GM12878 (cell line): ENCODE measurements at regions not wholly inside any gene's neighbourhood (a gene's known extent, or its start where the extent isn't known, plus 50 kb on each side); places are given as distances from the start of the nearest gene placed in this dataset.

Source experiments
- ATAC-seq: fragments of 200-7000 bp; cut with Tn5 transposase; 3 replicates; pipeline ENCODE4 v1.9.1; 2020; ENCODE audit warnings: mild to moderate bottlenecking, moderate library complexity
- BruUV-seq: library from RNA; stranded (reverse); fragments of 400-500 nt; replicated peaks from 2 replicates; lab custom pipeline; 2021; lab: Mats Ljungman, UMichigan
- CTCF ChIA-PET: fragments of 300-600 bp; sonication (Branson Sonifier 250); formaldehyde crosslinking; extraction: SDS; loops from one replicate; lab custom pipeline; 2021; ENCODE audit warnings: inconsistent platforms; lab: Yijun Ruan, JAX
- POLR2A ChIA-PET: fragments of 350-600 bp; formaldehyde crosslinking; extraction: SDS; loops from one replicate; lab custom pipeline; 2021; ENCODE audit warnings: inconsistent platforms; lab: Charles Lee
- RAD21 ChIA-PET: fragments of 300-600 bp; sonication (Branson Sonifier 250); formaldehyde crosslinking; loops from one replicate; lab custom pipeline; 2023; ENCODE audit warnings: antibody characterized with exemption; ENCODE audit not compliant: unreplicated experiment; lab: Charles Lee
- SMC1A ChIA-PET: fragments of 300-600 bp; sonication (Branson Sonifier 250); formaldehyde crosslinking; loops from one replicate; lab custom pipeline; 2023; ENCODE audit not compliant: unreplicated experiment, uncharacterized antibody; lab: Charles Lee
- DNase-seq: peaks from one replicate; pipeline ENCODE4 v3.0.0-alpha.2; 2011; ENCODE audit warnings: low read depth, low spot score
- FAIRE-seq: peaks from 3 replicates; lab custom pipeline; 2011; peaks lifted over from hg19 to GRCh38; lab: Jason Lieb, UNC
- H2AFZ ChIP-seq: 2 replicates; pipeline ENCODE4 v1.6.0; 2011; ENCODE audit warnings: low read depth, low read length, control low read depth; ENCODE audit not compliant: control insufficient read depth
- H3K27ac ChIP-seq: 2 replicates; pipeline ENCODE4 v1.5.1; 2011; ENCODE audit warnings: control low read depth; ENCODE audit not compliant: control insufficient read depth, insufficient read depth
- H3K27me3 ChIP-seq, 2 experiments: replicated peaks in 1 of 2; 2 replicates each; pipeline versions ENCODE4 v1.6.0 to v1.6.1; 2011; ENCODE audit warnings: low read length in 1 of 2; ENCODE audit not compliant: control insufficient read depth in 2 of 2, insufficient read depth in 2 of 2
- H3K36me3 ChIP-seq, 2 experiments: 2 replicates each; pipeline ENCODE4 v1.5.1; 2011; ENCODE audit warnings: low read length in 1 of 2; ENCODE audit not compliant: control insufficient read depth in 2 of 2, insufficient read depth in 2 of 2
- H3K4me1 ChIP-seq: 2 replicates; pipeline ENCODE4 v1.6.1; 2011; ENCODE audit warnings: mild to moderate bottlenecking, low read length, moderate library complexity, mixed read lengths; ENCODE audit not compliant: control insufficient read depth, insufficient read depth
- H3K4me2 ChIP-seq: 2 replicates; pipeline ENCODE4 v1.6.0; 2011; ENCODE audit warnings: control low read depth; ENCODE audit not compliant: control insufficient read depth, insufficient read depth
- H3K4me3 ChIP-seq: fragments of 200-600 bp; sonication (generic); 2 replicates; pipeline ENCODE4 v1.5.1; 2016
- H3K79me2 ChIP-seq: 2 replicates; pipeline ENCODE4 v1.6.0; 2011; ENCODE audit warnings: low read length; ENCODE audit not compliant: control insufficient read depth, insufficient read depth
- H3K9ac ChIP-seq: 2 replicates; pipeline ENCODE4 v1.8.0; 2011; ENCODE audit warnings: low read length, control low read depth, mixed read lengths; ENCODE audit not compliant: control insufficient read depth, insufficient read depth
- H3K9me3 ChIP-seq: replicated peaks from 3 replicates; pipeline ENCODE4 v1.5.1; 2011; ENCODE audit warnings: mild to moderate bottlenecking, low read length; ENCODE audit not compliant: control insufficient read depth, insufficient read depth
- H4K20me1 ChIP-seq: 2 replicates; pipeline ENCODE4 v1.6.0; 2011; ENCODE audit not compliant: control insufficient read depth, insufficient read depth
- CBX3 ChIP-seq: fragments of 200-600 bp; sonication (generic); IDR thresholded peaks from 2 replicates; pipeline ENCODE4 v1.6.1; 2016; ENCODE audit warnings: low read depth, borderline replicate concordance
- ETV6 ChIP-seq, 2 experiments: fragments of 450-650 bp in 1 of 2; IDR thresholded peaks in 1 of 2; conservative IDR thresholded peaks in 1 of 2; 2 replicates each; pipeline ENCODE4 v1.6.1; 2014; ENCODE audit warnings: antibody characterized with exemption in 1 of 2, borderline replicate concordance in 1 of 2, low read depth in 1 of 2, mild to moderate bottlenecking in 1 of 2, moderate library complexity in 1 of 2
- FOS ChIP-seq: IDR thresholded peaks from 3 replicates; pipeline ENCODE4 v1.6.1; 2011; ENCODE audit warnings: borderline replicate concordance; ENCODE audit not compliant: insufficient read length; ENCODE audit errors: extremely low read depth
- NFXL1 ChIP-seq: fragments of 450-650 bp; IDR thresholded peaks from 2 replicates; pipeline ENCODE4 v1.6.1; 2017; ENCODE audit warnings: antibody characterized with exemption, mild to moderate bottlenecking, borderline replicate concordance
- RAD51 ChIP-seq: fragments of 450-650 bp; IDR thresholded peaks from 2 replicates; pipeline ENCODE4 v1.6.1; 2016; ENCODE audit warnings: moderate library complexity, mild to moderate bottlenecking, inconsistent platforms
- RB1 ChIP-seq: fragments of 450-650 bp; formaldehyde crosslinking; IDR thresholded peaks from 2 replicates; pipeline ENCODE4 v1.6.1; 2017; ENCODE audit warnings: mild to moderate bottlenecking, borderline replicate concordance
- WGBS: methylation state at CpG from one replicate; pipeline ENCODE4 v1.1.6; 2016; ENCODE audit warnings: low lambda C conversion rate; ENCODE audit not compliant: insufficient replicate concordance, insufficient coverage; ENCODE audit errors: missing lambda C conversion rate; 5-methylcytosine and 5-hydroxymethylcytosine counted together
- in situ Hi-C: fragments of 300-500 bp; cut with MboI; formaldehyde crosslinking; loops from 9 replicates; pipeline ENCODE4 v1.14.3; 2018; ENCODE audit warnings: mixed read lengths
- intact Hi-C: fragments of 100-400 bp; cut with micrococcal nuclease; formaldehyde crosslinking; loops from one replicate; pipeline ENCODE4 v1.14.2; 2022; ENCODE audit not compliant: unreplicated experiment

GRCh38 chr20:53845980-53846379 lies 224.4 kb downstream of the BCAS1 start:
- no peak overlapping the region for H2AFZ ChIP-seq
- TF ChIP-seq NFXL1 (peak; percentile 77), RB1 (peak; percentile 26; the same call in 1 of the 2 replicates), RAD51 (no peak)
- intact Hi-C loops (no loop called here), in situ Hi-C loops (loop anchor here (10.0 kb wide), 1 partner anchor 261 kb away; no protein-coding TSS in a partner anchor)
- BruUV-seq = no TSS peak
- H4K20me1 ChIP-seq = no peaks in the 10 kb centered on the region
- POLR2A ChIA-PET = interaction anchor here (1.0 kb wide), 1 partner anchor 10 kb away, joined by 4 read pairs; no protein-coding TSS in a partner anchor
- H3K4me3 ChIP-seq = no peak overlapping the region
- H3K4me1 ChIP-seq = peaks cover 33% of the 10 kb centered on the region
- no peaks in the 10 kb centered on the region for H3K36me3 ChIP-seq
- no peak overlapping the region for H3K9ac ChIP-seq
- H3K4me2 ChIP-seq = no peak overlapping the region
- H3K27ac ChIP-seq = no peak overlapping the region
- no peaks in the 10 kb centered on the region; the same call in 2 of the 3 replicates for H3K9me3 ChIP-seq
- no peaks in the 10 kb centered on the region for H3K27me3 ChIP-seq
- no peak for ATAC-seq
- no peak for DNase-seq
- CTCF ChIA-PET = interaction anchor here (0.7 to 2.3 kb wide), 3 partner anchors 19 to 619 kb away, joined by 3 to 11 read pairs (median 3); no protein-coding TSS in a partner anchor
- FAIRE-seq = no peak
- RAD21 ChIA-PET = interaction anchor here (0.7 to 3.9 kb wide), 8 partner anchors 12 to 92 kb away, joined by 3 to 26 read pairs (median 6); no protein-coding TSS in a partner anchor
- SMC1A ChIA-PET = interaction anchor here (0.7 to 7.6 kb wide), 8 partner anchors 13 to 298 kb away, joined by 3 to 133 read pairs (median 5); no protein-coding TSS in a partner anchor
- WGBS = 42% methylated on average over 1 of the region's 1 CpG
- no peaks in the 10 kb centered on the region for H3K79me2 ChIP-seq

GRCh38 chr20:53844259-53844658 lies 226.1 kb downstream of the BCAS1 start:
- CTCF ChIA-PET = interaction anchor here (0.6 to 1.5 kb wide), 4 partner anchors 11 to 208 kb away, joined by 3 to 5 read pairs (median 4); no protein-coding TSS in a partner anchor
- H3K4me2 ChIP-seq = no peak overlapping the region
- SMC1A ChIA-PET = interaction anchor here (0.8 to 2.8 kb wide), 9 partner anchors 10 to 90 kb away, joined by 3 to 48 read pairs (median 7); no protein-coding TSS in a partner anchor
- H2AFZ ChIP-seq = no peak overlapping the region
- in situ Hi-C loops = loop anchor here (10.0 kb wide), 1 partner anchor 259 kb away; no protein-coding TSS in a partner anchor
- RAD21 ChIA-PET = interaction anchor here (2.4 kb wide), 1 partner anchor 71 kb away, joined by 10 read pairs; no protein-coding TSS in a partner anchor
- TF ChIP-seq ETV6 (conservative IDR thresholded peaks at IDR 0.05 in 1 of 2, IDR thresholded peaks at IDR 0.05 in 1 of 2; ENCODE audit: borderline replicate concordance in 1 of 2, low read depth in 1 of 2) (peak in 1 of 2 experiments; percentile 90; a peak in 2 of 4 replicates), FOS (no peak), CBX3 (no peak)
- no peaks in the 10 kb centered on the region for H3K79me2 ChIP-seq
- WGBS = 97% methylated on average over 8 of the region's 8 CpGs
- no peak for DNase-seq
- H3K27me3 ChIP-seq = no peaks in the 10 kb centered on the region
- ATAC-seq = no peak
- H3K36me3 ChIP-seq = no peaks in the 10 kb centered on the region
- no TSS peak for BruUV-seq
- H4K20me1 ChIP-seq = no peaks in the 10 kb centered on the region
- intact Hi-C loops = no loop called here
- no peak overlapping the region for H3K27ac ChIP-seq
- peaks cover 46% of the 10 kb centered on the region for H3K4me1 ChIP-seq
- no peak overlapping the region for H3K4me3 ChIP-seq
- POLR2A ChIA-PET = interaction anchor here (0.6 to 1.0 kb wide), 3 partner anchors 8 to 262 kb away, joined by 3 read pairs; no protein-coding TSS in a partner anchor
- H3K9ac ChIP-seq = no peak overlapping the region
- no peak for FAIRE-seq
- no peaks in the 10 kb centered on the region; the same call in 2 of the 3 replicates for H3K9me3 ChIP-seq
